ENCODE measurements at regions not wholly inside any gene's neighbourhood (a gene's known extent, or its start where the extent isn't known, plus 50 kb on each side); places are given as distances from the start of the nearest gene placed in this dataset.

DNA sequence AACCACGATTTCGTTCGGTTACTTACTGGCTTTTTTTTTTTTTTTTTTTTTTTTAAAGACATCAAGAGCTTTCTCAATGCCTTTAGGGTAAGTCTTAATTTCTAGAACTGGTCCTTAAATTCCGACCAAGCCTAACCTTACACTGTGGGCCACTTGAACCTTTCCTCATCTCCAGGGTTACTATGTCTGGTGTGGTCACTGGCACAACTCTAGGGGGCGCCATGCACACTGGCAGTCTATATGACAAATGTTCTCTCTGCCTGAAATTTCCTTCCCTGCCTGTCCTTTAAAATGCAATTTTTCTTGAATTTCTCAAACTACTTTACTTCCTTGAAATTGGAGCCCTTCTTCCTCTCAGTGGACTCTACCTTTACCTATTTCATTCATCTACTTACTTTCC, 227.4 kb downstream of the KLF5 start:
- POLR2A ChIA-PET (ENCODE audit: unreplicated experiment) = interaction anchor here (0.6 kb wide), 2 partner anchors 19 to 170 kb away, joined by 7 to 9 read pairs; no protein-coding TSS in a partner anchor

More for the DNA sequence above, 227.4 kb downstream of the KLF5 start:
- H3K4me2 ChIP-seq (ENCODE audit: low read depth, low read length) = no peak overlapping the region
- TF ChIP-seq, protein P1, sequence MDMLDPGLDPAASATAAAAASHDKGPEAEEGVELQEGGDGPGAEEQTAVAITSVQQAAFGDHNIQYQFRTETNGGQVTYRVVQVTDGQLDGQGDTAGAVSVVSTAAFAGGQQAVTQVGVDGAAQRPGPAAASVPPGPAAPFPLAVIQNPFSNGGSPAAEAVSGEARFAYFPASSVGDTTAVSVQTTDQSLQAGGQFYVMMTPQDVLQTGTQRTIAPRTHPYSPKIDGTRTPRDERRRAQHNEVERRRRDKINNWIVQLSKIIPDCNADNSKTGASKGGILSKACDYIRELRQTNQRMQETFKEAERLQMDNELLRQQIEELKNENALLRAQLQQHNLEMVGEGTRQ (IDR thresholded peaks at IDR 0.05; ENCODE audit: low read depth, low read length) = no peak
- TF ChIP-seq RAD21 (IDR thresholded peaks at IDR 0.05; ENCODE audit: low read length) = no peak
- TF ChIP-seq CEBPB (IDR thresholded peaks at IDR 0.05; ENCODE audit: low read depth, low read length) = no peak
- TF ChIP-seq CHD1 (IDR thresholded peaks at IDR 0.05; ENCODE audit: low read depth, low read length) = no peak
- no peak for TF ChIP-seq POLR2A (IDR thresholded peaks at IDR 0.05; ENCODE audit: low read depth, low read length)
- TF ChIP-seq NFE2L2 (IDR thresholded peaks at IDR 0.05; ENCODE audit: low read depth, low read length) = no peak
- TF ChIP-seq MXI1 (IDR thresholded peaks at IDR 0.05; ENCODE audit: borderline replicate concordance, low read depth, low read length) = no peak
- TF ChIP-seq FOS (IDR thresholded peaks at IDR 0.05; ENCODE audit: low read depth, low read length) = no peak
- TF ChIP-seq BHLHE40 (IDR thresholded peaks at IDR 0.05; ENCODE audit: low read depth, low read length) = no peak
- TF ChIP-seq, protein P2, sequence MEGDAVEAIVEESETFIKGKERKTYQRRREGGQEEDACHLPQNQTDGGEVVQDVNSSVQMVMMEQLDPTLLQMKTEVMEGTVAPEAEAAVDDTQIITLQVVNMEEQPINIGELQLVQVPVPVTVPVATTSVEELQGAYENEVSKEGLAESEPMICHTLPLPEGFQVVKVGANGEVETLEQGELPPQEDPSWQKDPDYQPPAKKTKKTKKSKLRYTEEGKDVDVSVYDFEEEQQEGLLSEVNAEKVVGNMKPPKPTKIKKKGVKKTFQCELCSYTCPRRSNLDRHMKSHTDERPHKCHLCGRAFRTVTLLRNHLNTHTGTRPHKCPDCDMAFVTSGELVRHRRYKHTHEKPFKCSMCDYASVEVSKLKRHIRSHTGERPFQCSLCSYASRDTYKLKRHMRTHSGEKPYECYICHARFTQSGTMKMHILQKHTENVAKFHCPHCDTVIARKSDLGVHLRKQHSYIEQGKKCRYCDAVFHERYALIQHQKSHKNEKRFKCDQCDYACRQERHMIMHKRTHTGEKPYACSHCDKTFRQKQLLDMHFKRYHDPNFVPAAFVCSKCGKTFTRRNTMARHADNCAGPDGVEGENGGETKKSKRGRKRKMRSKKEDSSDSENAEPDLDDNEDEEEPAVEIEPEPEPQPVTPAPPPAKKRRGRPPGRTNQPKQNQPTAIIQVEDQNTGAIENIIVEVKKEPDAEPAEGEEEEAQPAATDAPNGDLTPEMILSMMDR (conservative IDR thresholded peaks at IDR 0.05; ENCODE audit: low read depth, low read length) = no peak
- H3K23ac ChIP-seq (ENCODE audit: low read depth, low read length) = no peak overlapping the region
- H3K4ac ChIP-seq (ENCODE audit: low read depth, low read length) = no peak overlapping the region
- dilution Hi-C loops (cut with HindIII; ENCODE audit: low sequenced_read_pairs, unreplicated experiment) (no loop called here), in situ Hi-C loops (cut with MboI; ENCODE audit: low sequenced_read_pairs) (no loop called here), intact Hi-C loops (cut with micrococcal nuclease) (no loop called here)
- no peak overlapping the region for H2BK120ac ChIP-seq (ENCODE audit: low read depth, low read length)
- no peak overlapping the region for H2BK20ac ChIP-seq (ENCODE audit: low read depth, low read length)
- BruUV-seq (replicated peaks) = no TSS peak
- no peak overlapping the region for H4K5ac ChIP-seq (ENCODE audit: low read depth, low read length)
- H4K91ac ChIP-seq (ENCODE audit: insufficient read depth, low read depth, low read length) = no peak overlapping the region
- H3K18ac ChIP-seq (ENCODE audit: low read depth, low read length) = no peak overlapping the region
- no peak overlapping the region for H2AK9ac ChIP-seq (replicated peaks; ENCODE audit: low read depth, low read length, poor library complexity)
- H3K4me3 ChIP-seq (ENCODE audit: insufficient read depth, low read depth, low read length) = no peak overlapping the region
- no peaks in the 10 kb centered on the region for H4K20me1 ChIP-seq (ENCODE audit: insufficient read depth, low read length)
- no peak overlapping the region for H3K9ac ChIP-seq (ENCODE audit: low read depth, low read length)
- H2BK5ac ChIP-seq (ENCODE audit: low read depth, low read length, poor library complexity, severe bottlenecking) = no peak overlapping the region
- no peak overlapping the region for H3K27ac ChIP-seq (ENCODE audit: insufficient read depth, low read length)
- H2AFZ ChIP-seq (replicated peaks; ENCODE audit: low read length, poor library complexity) = no peak overlapping the region
- H3K27me3 ChIP-seq (ENCODE audit: control insufficient read depth, insufficient read depth, low read length) = no peaks in the 10 kb centered on the region
- H3K36me3 ChIP-seq (ENCODE audit: control insufficient read depth, insufficient read depth, low read length) = no peaks in the 10 kb centered on the region
- H3K9me1 ChIP-seq (ENCODE audit: insufficient read depth, low read length) = no peaks in the 10 kb centered on the region
- no peak for DNase-seq
- H2AK5ac ChIP-seq (ENCODE audit: low read depth, low read length) = no peak overlapping the region
- H3K14ac ChIP-seq (replicated peaks; ENCODE audit: low read depth, low read length) = no peak overlapping the region
- ATAC-seq (ENCODE audit: low read depth) = no peak
- no peak overlapping the region for H2BK15ac ChIP-seq (ENCODE audit: low read depth, low read length)
- H3K9me3 ChIP-seq (ENCODE audit: control insufficient read depth, insufficient read depth, low read length) = no peaks in the 10 kb centered on the region
- H3K79me1 ChIP-seq (ENCODE audit: low read depth in 1 of 2, low read length in 2 of 2) = no peaks in the 10 kb centered on the region
- WGBS, 2 experiments (ENCODE audit: extremely low coverage in 2 of 2, insufficient read length in 1 of 2) = no CpG with 5 or more reads among the region's 5 CpGs
- H3K4me1 ChIP-seq (ENCODE audit: control insufficient read depth, insufficient read depth, low read length) = no peaks in the 10 kb centered on the region
- no peak overlapping the region for H3K56ac ChIP-seq (ENCODE audit: extremely low read depth, insufficient read depth, low read length)
- no peak overlapping the region for H4K8ac ChIP-seq (ENCODE audit: low read depth in 2 of 2, low read length in 2 of 2)
- CTCF ChIA-PET = interaction anchor here (0.6 to 1.0 kb wide), 3 partner anchors 11 to 68 kb away, joined by 3 to 7 read pairs (median 3); no protein-coding TSS in a partner anchor
